RWPE2 (cell line): ENCODE measurements at regions not wholly inside any gene's neighbourhood (a gene's known extent, or its start where the extent isn't known, plus 50 kb on each side); places are given as distances from the start of the nearest gene placed in this dataset.

Source experiments
- ATAC-seq: fragments of 200-7000 bp; cut with Tn5 transposase; 3 replicates; pipeline ENCODE4 v1.9.1; 2021; ENCODE audit warnings: low read depth
- DNase-seq: peaks from one replicate; pipeline ENCODE4 v3.0.0-alpha.2; 2020; ENCODE audit warnings: low spot score
- H3K27ac ChIP-seq: fragments of 450-650 bp; 2 replicates; pipeline ENCODE4 v1.5.1; 2017; ENCODE audit warnings: mild to moderate bottlenecking; ENCODE audit not compliant: poor library complexity, severe bottlenecking
- H3K27me3 ChIP-seq: fragments of 250-450 bp; sonication (Bioruptor Pico); 2 replicates; pipeline ENCODE4 v1.5.1; 2021; ENCODE audit warnings: mild to moderate bottlenecking, moderate library complexity; ENCODE audit not compliant: insufficient read depth, poor library complexity, severe bottlenecking
- H3K36me3 ChIP-seq: fragments of 250-450 bp; sonication (Bioruptor Pico); 2 replicates; pipeline ENCODE4 v1.5.1; 2020; ENCODE audit warnings: low read depth, mild to moderate bottlenecking, moderate library complexity
- H3K4me1 ChIP-seq: fragments of 250-450 bp; sonication (Bioruptor Pico); 2 replicates; pipeline ENCODE4 v1.5.1; 2021; ENCODE audit warnings: mild to moderate bottlenecking, moderate library complexity; ENCODE audit not compliant: insufficient read depth, poor library complexity, severe bottlenecking
- H3K4me3 ChIP-seq: fragments of 250-450 bp; sonication (Bioruptor Pico); 2 replicates; pipeline ENCODE4 v1.5.1; 2021; ENCODE audit warnings: mild to moderate bottlenecking, moderate library complexity; ENCODE audit not compliant: severe bottlenecking
- H3K9me3 ChIP-seq: fragments of 250-450 bp; sonication (Bioruptor Pico); 2 replicates; pipeline ENCODE4 v1.5.1; 2021; ENCODE audit warnings: mild to moderate bottlenecking, moderate library complexity; ENCODE audit not compliant: severe bottlenecking
- CTCF ChIP-seq: fragments of 450-650 bp; IDR thresholded peaks from one replicate; pipeline ENCODE4 v1.5.1; 2017; ENCODE audit warnings: mild to moderate bottlenecking, moderate library complexity; ENCODE audit not compliant: poor library complexity, severe bottlenecking

- Histone ChIP-seq H3K4me3 (no peak overlapping the region), H3K36me3 (no peaks in the 10 kb centered on the region), H3K27me3 (no peaks in the 10 kb centered on the region), H3K4me1 (no peaks in the 10 kb centered on the region), H3K9me3 (no peaks in the 10 kb centered on the region), H3K27ac (no peak overlapping the region)
- no peak for DNase-seq
- no peak for ATAC-seq
- TF ChIP-seq CTCF: no peak
These were observed 239.6 kb downstream of the PPP1R2C start for GRCh38 chrX:42538405-42538804.

GRCh38 chrX:42536286-42536685 lies 241.7 kb downstream of the PPP1R2C start:
- Histone ChIP-seq H3K27me3 (no peaks in the 10 kb centered on the region), H3K4me3 (no peak overlapping the region), H3K27ac (no peak overlapping the region), H3K9me3 (no peaks in the 10 kb centered on the region), H3K36me3 (no peaks in the 10 kb centered on the region), H3K4me1 (no peaks in the 10 kb centered on the region)
- ATAC-seq: no peak
- TF ChIP-seq CTCF: no peak
- no peak for DNase-seq

DNA sequence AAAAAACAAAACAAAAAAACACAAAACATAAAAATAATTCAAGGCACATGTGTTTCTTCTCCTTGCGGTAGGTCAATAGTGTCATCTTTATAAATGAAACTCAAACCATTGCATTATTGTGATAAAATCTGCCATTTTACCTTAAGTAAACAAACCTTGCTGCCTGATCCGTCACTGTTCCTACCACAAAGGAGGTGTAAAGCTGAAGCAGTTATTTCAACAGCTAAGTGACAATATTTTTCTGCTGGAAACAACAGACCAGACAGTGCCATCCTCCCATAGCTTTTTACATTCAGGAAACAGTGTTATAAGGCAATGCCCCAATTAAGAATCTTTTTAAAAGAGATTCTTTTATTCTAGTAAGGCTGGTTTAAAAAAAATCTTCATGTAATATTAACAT lies 242.7 kb downstream of the PPP1R2C start:
- Histone ChIP-seq H3K4me1 (no peaks in the 10 kb centered on the region), H3K27me3 (no peaks in the 10 kb centered on the region)

DNA sequence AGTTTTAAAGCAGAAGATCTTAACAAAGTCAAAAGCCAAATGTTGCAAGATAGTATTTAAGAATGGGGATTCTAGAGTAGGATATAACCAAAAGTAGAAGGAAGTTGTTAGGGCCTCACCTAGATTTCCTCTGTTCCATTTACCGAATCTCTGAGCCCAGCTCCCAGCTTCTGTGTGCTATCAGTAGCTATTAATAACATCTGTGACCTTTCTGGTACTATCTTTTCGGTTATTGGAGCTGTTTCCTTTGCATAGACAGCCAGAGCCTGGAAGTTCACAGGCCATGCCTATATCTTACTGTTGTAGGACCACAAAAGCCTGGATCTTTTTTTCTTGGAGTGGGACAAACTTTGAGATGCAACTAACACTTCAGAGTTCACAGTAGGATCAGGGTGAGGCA lies 244.2 kb downstream of the PPP1R2C start:
- Histone ChIP-seq H3K9me3 (no peaks in the 10 kb centered on the region), H3K4me3 (no peak overlapping the region), H3K27ac (no peak overlapping the region), H3K27me3 (no peaks in the 10 kb centered on the region), H3K4me1 (no peaks in the 10 kb centered on the region), H3K36me3 (no peaks in the 10 kb centered on the region)
- DNase-seq: no peak
- ATAC-seq: no peak
- no peak for TF ChIP-seq CTCF

More for the DNA sequence above, 242.7 kb downstream of the PPP1R2C start:
- H3K9me3 ChIP-seq: no peaks in the 10 kb centered on the region
- DNase-seq (no peak), ATAC-seq (no peak)
- H3K27ac ChIP-seq: no peak overlapping the region
- no peak for TF ChIP-seq CTCF
- H3K4me3 ChIP-seq: no peak overlapping the region
- H3K36me3 ChIP-seq: no peaks in the 10 kb centered on the region

- Histone ChIP-seq H3K36me3 (no peaks in the 10 kb centered on the region), H3K4me1 (no peaks in the 10 kb centered on the region), H3K27ac (no peak overlapping the region), H3K9me3 (no peaks in the 10 kb centered on the region), H3K4me3 (no peak overlapping the region), H3K27me3 (no peaks in the 10 kb centered on the region)
- DNase-seq (no peak), ATAC-seq (no peak)
- TF ChIP-seq CTCF: no peak
These were observed 246.5 kb downstream of the PPP1R2C start for GRCh38 chrX:42531441-42531840.
